ENCODE measurements at regions not wholly inside any gene's neighbourhood (a gene's known extent, or its start where the extent isn't known, plus 50 kb on each side); places are given as distances from the start of the nearest gene placed in this dataset.

- no peak for TF ChIP-seq ETS1 (IDR thresholded peaks at IDR 0.05)
Measured at GRCh38 chr1:117770981-117771531, 158.4 kb downstream of the GDAP2 start (continued).

GRCh38 chr1:117779364-117779763, 150.1 kb downstream of the GDAP2 start:
- H2AFZ ChIP-seq: no peak overlapping the region
- H3K79me2 ChIP-seq (replicated peaks; ENCODE audit: insufficient read depth): no peaks in the 10 kb centered on the region
- H3K4me3 Mint-ChIP-seq: no peak overlapping the region
- H3K27ac Mint-ChIP-seq: no peak overlapping the region
- H3K36me3 Mint-ChIP-seq (ENCODE audit: low read depth): no peaks in the 10 kb centered on the region
- ATAC-seq: no peak
- peaks cover 2% of the 10 kb centered on the region for H3K27me3 Mint-ChIP-seq (ENCODE audit: insufficient read depth, low read depth, poor library complexity)
- H4K20me1 ChIP-seq (replicated peaks; ENCODE audit: insufficient read depth): no peaks in the 10 kb centered on the region
- H3K4me1 Mint-ChIP-seq: peaks cover 12% of the 10 kb centered on the region
- H3K9me2 ChIP-seq (ENCODE audit: insufficient read depth): 0 out of 2 replicates have a peak, but pooled peaks cover 3% of the 10 kb centered on the region
- no peak overlapping the region for H3K4me3 ChIP-seq
- H3K36me3 ChIP-seq (ENCODE audit: insufficient read depth): no peaks in the 10 kb centered on the region
- no peaks in the 10 kb centered on the region for H3K9me3 Mint-ChIP-seq
- no peak overlapping the region for H3K27ac ChIP-seq (ENCODE audit: low read depth)
- no peaks in the 10 kb centered on the region for H3F3A ChIP-seq (replicated peaks; ENCODE audit: low read depth)
- no peak overlapping the region for H3K4me2 ChIP-seq
- no peak for DNase-seq (ENCODE audit: low spot score)
- no peaks in the 10 kb centered on the region for H3K27me3 ChIP-seq (ENCODE audit: insufficient read depth)
- no peaks in the 10 kb centered on the region for H3K4me1 ChIP-seq (ENCODE audit: insufficient read depth)
- TF ChIP-seq POLR2AphosphoS5 (IDR thresholded peaks at IDR 0.05; ENCODE audit: low read depth) (no peak), ETS1 (IDR thresholded peaks at IDR 0.05) (no peak), CREB1 (CRISPR knock-in tag; IDR thresholded peaks at IDR 0.05; ENCODE audit: low read depth) (no peak), EZH2phosphoT487 (IDR thresholded peaks at IDR 0.05; ENCODE audit: unreplicated experiment) (no peak), EZH2 (IDR thresholded peaks at IDR 0.05; ENCODE audit: low read depth, unreplicated experiment) (no peak), STAT1 (IDR thresholded peaks at IDR 0.05; ENCODE audit: unreplicated experiment) (no peak), JUNB (IDR thresholded peaks at IDR 0.05; ENCODE audit: unreplicated experiment) (no peak), ZNF331 (CRISPR knock-in tag; IDR thresholded peaks at IDR 0.05; ENCODE audit: low read depth) (no peak), NANOG (IDR thresholded peaks at IDR 0.05; ENCODE audit: borderline replicate concordance) (no peak), ZNF114 (CRISPR knock-in tag; IDR thresholded peaks at IDR 0.05) (no peak), CTCF (conservative IDR thresholded peaks at IDR 0.05; ENCODE audit: low read depth in 2 of 2) (no peak), ZNF462 (CRISPR knock-in tag; IDR thresholded peaks at IDR 0.05) (no peak)

Measured in GM23338 (cell line).